Hepatocyte (in vitro differentiated cells): ENCODE measurements at regions not wholly inside any gene's neighbourhood (a gene's known extent, or its start where the extent isn't known, plus 50 kb on each side); places are given as distances from the start of the nearest gene placed in this dataset.

Experiments
- EZH2 ChIP-seq: fragments of 200-600 bp; sonication (generic); IDR thresholded peaks from 2 replicates; pipeline ENCODE4 v1.6.1; 2016; ENCODE audit warnings: antibody characterized with exemption, mild to moderate bottlenecking, borderline replicate concordance
- TF ChIP-seq, protein P1 (sequence below): fragments of 200-600 bp; sonication (generic); IDR thresholded peaks from 2 replicates; pipeline ENCODE4 v1.5.1; 2016; ENCODE audit warnings: antibody characterized with exemption, mild to moderate bottlenecking; ENCODE audit not compliant: poor library complexity

DNA sequence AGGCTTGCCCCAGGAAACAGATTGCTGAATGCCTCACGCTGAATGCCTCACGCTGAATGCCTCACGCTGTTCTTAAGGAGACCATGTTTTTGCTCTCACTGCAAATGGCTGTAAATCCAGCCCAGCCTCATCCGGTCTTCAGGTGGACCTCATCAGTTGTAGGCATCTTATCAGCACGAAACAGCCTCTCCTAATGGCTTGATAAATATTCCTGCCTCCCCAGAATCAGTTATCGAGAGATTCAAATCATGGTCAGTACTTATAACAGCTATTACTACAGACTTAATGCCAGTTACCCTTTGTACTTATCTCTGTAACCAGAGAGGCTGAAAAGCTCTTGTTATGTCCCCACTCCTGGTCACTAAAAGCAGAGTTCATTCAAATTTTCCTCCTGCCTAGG lies 290.6 kb downstream of the FZD1 start:
- TF ChIP-seq, protein P1, sequence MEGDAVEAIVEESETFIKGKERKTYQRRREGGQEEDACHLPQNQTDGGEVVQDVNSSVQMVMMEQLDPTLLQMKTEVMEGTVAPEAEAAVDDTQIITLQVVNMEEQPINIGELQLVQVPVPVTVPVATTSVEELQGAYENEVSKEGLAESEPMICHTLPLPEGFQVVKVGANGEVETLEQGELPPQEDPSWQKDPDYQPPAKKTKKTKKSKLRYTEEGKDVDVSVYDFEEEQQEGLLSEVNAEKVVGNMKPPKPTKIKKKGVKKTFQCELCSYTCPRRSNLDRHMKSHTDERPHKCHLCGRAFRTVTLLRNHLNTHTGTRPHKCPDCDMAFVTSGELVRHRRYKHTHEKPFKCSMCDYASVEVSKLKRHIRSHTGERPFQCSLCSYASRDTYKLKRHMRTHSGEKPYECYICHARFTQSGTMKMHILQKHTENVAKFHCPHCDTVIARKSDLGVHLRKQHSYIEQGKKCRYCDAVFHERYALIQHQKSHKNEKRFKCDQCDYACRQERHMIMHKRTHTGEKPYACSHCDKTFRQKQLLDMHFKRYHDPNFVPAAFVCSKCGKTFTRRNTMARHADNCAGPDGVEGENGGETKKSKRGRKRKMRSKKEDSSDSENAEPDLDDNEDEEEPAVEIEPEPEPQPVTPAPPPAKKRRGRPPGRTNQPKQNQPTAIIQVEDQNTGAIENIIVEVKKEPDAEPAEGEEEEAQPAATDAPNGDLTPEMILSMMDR = no peak
- no peak for TF ChIP-seq EZH2
